GM12873 (cell line): ENCODE measurements at regions not wholly inside any gene's neighbourhood (a gene's known extent, or its start where the extent isn't known, plus 50 kb on each side); places are given as distances from the start of the nearest gene placed in this dataset.

ENCODE experiments used
- CTCF ChIP-seq: IDR thresholded peaks from 2 replicates; pipeline ENCODE4 v1.5.1; 2012; ENCODE audit warnings: low read depth, mild to moderate bottlenecking, moderate library complexity, low read length, control low read depth; ENCODE audit not compliant: insufficient read depth; ENCODE audit errors: missing control alignments

GRCh38 chr2:47964277-47964676 is 58.0 kb upstream of the FBXO11 start:
- no peak for TF ChIP-seq CTCF

- TF ChIP-seq CTCF, result no peak
Observed at GRCh38 chr2:47964722-47965434, 58.6 kb upstream of the FBXO11 start.

GRCh38 chr2:47984041-47984440 is 77.7 kb upstream of the FBXO11 start:
- no peak for TF ChIP-seq CTCF

GRCh38 chr2:47990503-47990902 is 84.2 kb upstream of the FBXO11 start:
- TF ChIP-seq CTCF, result no peak

GRCh38 chr2:47992671-47993070 is 86.4 kb upstream of the FBXO11 start:
- no peak for TF ChIP-seq CTCF

GRCh38 chr2:47996808-47997207 is 90.5 kb upstream of the FBXO11 start:
- TF ChIP-seq CTCF, result no peak

GRCh38 chr2:47999512-47999911 is 93.2 kb upstream of the FBXO11 start:
- TF ChIP-seq CTCF, result no peak
